Loucy (cell line): ENCODE measurements at regions not wholly inside any gene's neighbourhood (a gene's known extent, or its start where the extent isn't known, plus 50 kb on each side); places are given as distances from the start of the nearest gene placed in this dataset.

Experiments
- CTCF ChIP-seq: fragments of 200-600 bp; sonication (generic); conservative IDR thresholded peaks from 2 replicates; pipeline ENCODE4 v1.5.1; 2014; ENCODE audit warnings: mild to moderate bottlenecking, antibody characterized with exemption, low read length
- EZH2phosphoT487 ChIP-seq: fragments of 200-600 bp; IDR thresholded peaks from 2 replicates; pipeline ENCODE4 v1.6.1; 2018; ENCODE audit warnings: antibody characterized with exemption, mild to moderate bottlenecking, moderate library complexity, borderline replicate concordance

- TF ChIP-seq CTCF: no peak
- TF ChIP-seq EZH2phosphoT487: no peak
Observed at GRCh38 chr14:36454599-36455240, 65.3 kb downstream of the NKX2-1 start.
